ENCODE measurements at regions not wholly inside any gene's neighbourhood (a gene's known extent, or its start where the extent isn't known, plus 50 kb on each side); places are given as distances from the start of the nearest gene placed in this dataset.

DNA sequence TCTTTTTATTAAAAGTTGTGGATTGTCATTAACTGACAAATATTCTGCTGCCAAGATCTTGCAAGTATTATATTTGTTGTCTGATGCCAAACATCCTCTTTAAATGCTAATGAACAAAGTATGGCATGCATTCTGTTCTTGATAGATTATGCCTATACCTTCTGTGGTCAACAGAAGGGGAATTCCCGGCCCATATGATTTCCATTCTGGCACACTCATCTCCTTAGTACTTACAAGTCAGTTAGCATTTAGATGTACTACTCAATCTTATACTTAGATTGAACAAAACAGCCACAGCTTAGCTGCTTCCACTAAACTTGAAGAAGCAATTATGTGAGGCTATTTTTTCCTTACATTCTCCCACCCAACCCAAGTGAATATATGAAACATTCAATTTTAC is 246.1 kb upstream of the DACH1 start:
- H3K9me3 ChIP-seq (ENCODE audit: low read length) = no peaks in the 10 kb centered on the region

DNA sequence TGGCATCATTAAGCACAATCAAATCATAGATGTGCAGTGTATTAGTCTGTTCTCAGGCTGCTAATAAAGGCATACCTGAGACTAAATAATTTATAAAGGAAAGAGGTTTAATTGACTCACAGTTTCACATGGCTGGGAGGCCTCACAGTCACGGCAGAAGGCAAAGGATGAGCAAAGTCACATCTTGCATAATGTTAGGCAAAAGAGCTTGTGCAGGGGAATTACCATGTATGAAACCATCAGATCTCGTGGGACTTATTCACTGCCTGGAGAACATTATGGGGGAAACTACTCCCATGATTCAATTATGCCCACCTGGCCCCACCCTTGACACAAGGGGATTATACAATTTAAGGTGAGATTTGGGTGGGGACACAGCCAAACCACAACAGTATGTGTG is 245.2 kb upstream of the DACH1 start:
- no peak overlapping the region for H3K27ac ChIP-seq (ENCODE audit: low read depth, low read length, poor library complexity, severe bottlenecking)
- H3F3A ChIP-seq (ENCODE audit: insufficient read depth, low read length) = no peaks in the 10 kb centered on the region
- TF ChIP-seq EZH2 (IDR thresholded peaks at IDR 0.05; ENCODE audit: borderline replicate concordance, low read length) = no peak
- TF ChIP-seq, protein P1, sequence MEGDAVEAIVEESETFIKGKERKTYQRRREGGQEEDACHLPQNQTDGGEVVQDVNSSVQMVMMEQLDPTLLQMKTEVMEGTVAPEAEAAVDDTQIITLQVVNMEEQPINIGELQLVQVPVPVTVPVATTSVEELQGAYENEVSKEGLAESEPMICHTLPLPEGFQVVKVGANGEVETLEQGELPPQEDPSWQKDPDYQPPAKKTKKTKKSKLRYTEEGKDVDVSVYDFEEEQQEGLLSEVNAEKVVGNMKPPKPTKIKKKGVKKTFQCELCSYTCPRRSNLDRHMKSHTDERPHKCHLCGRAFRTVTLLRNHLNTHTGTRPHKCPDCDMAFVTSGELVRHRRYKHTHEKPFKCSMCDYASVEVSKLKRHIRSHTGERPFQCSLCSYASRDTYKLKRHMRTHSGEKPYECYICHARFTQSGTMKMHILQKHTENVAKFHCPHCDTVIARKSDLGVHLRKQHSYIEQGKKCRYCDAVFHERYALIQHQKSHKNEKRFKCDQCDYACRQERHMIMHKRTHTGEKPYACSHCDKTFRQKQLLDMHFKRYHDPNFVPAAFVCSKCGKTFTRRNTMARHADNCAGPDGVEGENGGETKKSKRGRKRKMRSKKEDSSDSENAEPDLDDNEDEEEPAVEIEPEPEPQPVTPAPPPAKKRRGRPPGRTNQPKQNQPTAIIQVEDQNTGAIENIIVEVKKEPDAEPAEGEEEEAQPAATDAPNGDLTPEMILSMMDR (IDR thresholded peaks at IDR 0.05; ENCODE audit: low read length) = no peak
- no peaks in the 10 kb centered on the region for H3K79me2 ChIP-seq (ENCODE audit: insufficient read depth, low read length)
- H3K9me2 ChIP-seq (ENCODE audit: low read depth, low read length) = no peaks in the 10 kb centered on the region
- no peaks in the 10 kb centered on the region for H3K4me1 ChIP-seq (ENCODE audit: insufficient read depth, low read length, severe bottlenecking)
- H2AFZ ChIP-seq (ENCODE audit: low read length) = no peak overlapping the region
- H3K4me2 ChIP-seq (ENCODE audit: low read length) = no peak overlapping the region
- no peaks in the 10 kb centered on the region for H3K36me3 ChIP-seq (ENCODE audit: insufficient read depth, low read length)
- H3K27me3 ChIP-seq (ENCODE audit: insufficient read depth, low read length) = no peaks in the 10 kb centered on the region
- H3K4me3 ChIP-seq (ENCODE audit: low read depth, low read length, poor library complexity, severe bottlenecking) = no peak overlapping the region
- H3K9me3 ChIP-seq (ENCODE audit: low read length) = no peaks in the 10 kb centered on the region
- H3K9ac ChIP-seq (ENCODE audit: low read length) = no peak overlapping the region
- no peaks in the 10 kb centered on the region for H4K20me1 ChIP-seq (ENCODE audit: insufficient read depth, low read length)

More for the DNA sequence above, 246.1 kb upstream of the DACH1 start:
- Histone ChIP-seq H3K9me2 (ENCODE audit: low read depth, low read length) (no peaks in the 10 kb centered on the region), H3K9ac (ENCODE audit: low read length) (no peak overlapping the region), H3F3A (ENCODE audit: insufficient read depth, low read length) (no peaks in the 10 kb centered on the region), H4K20me1 (ENCODE audit: insufficient read depth, low read length) (no peaks in the 10 kb centered on the region), H2AFZ (ENCODE audit: low read length) (no peak overlapping the region), H3K36me3 (ENCODE audit: insufficient read depth, low read length) (no peaks in the 10 kb centered on the region), H3K4me3 (ENCODE audit: low read depth, low read length, poor library complexity, severe bottlenecking) (no peak overlapping the region), H3K27me3 (ENCODE audit: insufficient read depth, low read length) (no peaks in the 10 kb centered on the region), H3K79me2 (ENCODE audit: insufficient read depth, low read length) (no peaks in the 10 kb centered on the region), H3K4me2 (ENCODE audit: low read length) (no peak overlapping the region), H3K4me1 (ENCODE audit: insufficient read depth, low read length, severe bottlenecking) (no peaks in the 10 kb centered on the region), H3K27ac (ENCODE audit: low read depth, low read length, poor library complexity, severe bottlenecking) (no peak overlapping the region)
- TF ChIP-seq, protein P1 (IDR thresholded peaks at IDR 0.05; ENCODE audit: low read length) = no peak
- no peak for TF ChIP-seq EZH2 (IDR thresholded peaks at IDR 0.05; ENCODE audit: borderline replicate concordance, low read length)

DNA sequence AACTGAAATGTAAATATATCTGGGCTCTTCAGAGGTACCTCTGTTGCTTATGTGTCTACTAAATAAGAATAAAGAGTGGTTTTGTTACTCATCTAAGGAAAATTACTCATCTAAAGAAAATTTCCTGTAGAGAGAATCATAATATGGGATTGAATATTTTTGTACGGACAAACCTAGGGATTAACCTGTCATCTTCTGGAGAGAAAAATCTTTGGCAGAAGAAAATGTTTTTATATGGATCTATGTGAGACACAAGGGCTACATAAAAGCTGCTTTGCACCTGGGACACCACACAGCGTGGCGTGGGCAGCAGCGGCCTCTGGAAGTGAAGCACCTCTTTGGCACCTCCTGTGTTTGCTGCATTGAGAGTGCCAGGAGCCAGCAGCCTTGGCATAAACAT is 242.9 kb upstream of the DACH1 start:
- Histone ChIP-seq H3K36me3 (ENCODE audit: insufficient read depth, low read length) (no peaks in the 10 kb centered on the region), H3K27me3 (ENCODE audit: insufficient read depth, low read length) (no peaks in the 10 kb centered on the region), H3K9me3 (ENCODE audit: low read length) (no peaks in the 10 kb centered on the region), H2AFZ (ENCODE audit: low read length) (no peak overlapping the region), H3K9ac (ENCODE audit: low read length) (no peak overlapping the region), H3F3A (ENCODE audit: insufficient read depth, low read length) (no peaks in the 10 kb centered on the region), H3K4me2 (ENCODE audit: low read length) (no peak overlapping the region), H4K20me1 (ENCODE audit: insufficient read depth, low read length) (no peaks in the 10 kb centered on the region), H3K79me2 (ENCODE audit: insufficient read depth, low read length) (no peaks in the 10 kb centered on the region), H3K27ac (ENCODE audit: low read depth, low read length, poor library complexity, severe bottlenecking) (no peak overlapping the region), H3K9me2 (ENCODE audit: low read depth, low read length) (no peaks in the 10 kb centered on the region), H3K4me1 (ENCODE audit: insufficient read depth, low read length, severe bottlenecking) (no peaks in the 10 kb centered on the region), H3K4me3 (ENCODE audit: low read depth, low read length, poor library complexity, severe bottlenecking) (no peak overlapping the region)
- TF ChIP-seq, protein P1 (IDR thresholded peaks at IDR 0.05; ENCODE audit: low read length) = no peak
- TF ChIP-seq EZH2 (IDR thresholded peaks at IDR 0.05; ENCODE audit: borderline replicate concordance, low read length) = no peak

All from OCI-LY1 (cell line).